GM12878 (cell line): ENCODE measurements at regions not wholly inside any gene's neighbourhood (a gene's known extent, or its start where the extent isn't known, plus 50 kb on each side); places are given as distances from the start of the nearest gene placed in this dataset.

Experiments used
- ATAC-seq: fragments of 200-7000 bp; cut with Tn5 transposase; 3 replicates; pipeline ENCODE4 v1.9.1; 2020; ENCODE audit warnings: mild to moderate bottlenecking, moderate library complexity
- BruUV-seq: library from RNA; stranded (reverse); fragments of 400-500 nt; replicated peaks from 2 replicates; lab custom pipeline; 2021; lab: Mats Ljungman, UMichigan
- CTCF ChIA-PET: fragments of 300-600 bp; sonication (Branson Sonifier 250); formaldehyde crosslinking; extraction: SDS; loops from one replicate; lab custom pipeline; 2021; ENCODE audit warnings: inconsistent platforms; lab: Yijun Ruan, JAX
- POLR2A ChIA-PET: fragments of 350-600 bp; formaldehyde crosslinking; extraction: SDS; loops from one replicate; lab custom pipeline; 2021; ENCODE audit warnings: inconsistent platforms; lab: Charles Lee
- RAD21 ChIA-PET: fragments of 300-600 bp; sonication (Branson Sonifier 250); formaldehyde crosslinking; loops from one replicate; lab custom pipeline; 2023; ENCODE audit warnings: antibody characterized with exemption; ENCODE audit not compliant: unreplicated experiment; lab: Charles Lee
- SMC1A ChIA-PET: fragments of 300-600 bp; sonication (Branson Sonifier 250); formaldehyde crosslinking; loops from one replicate; lab custom pipeline; 2023; ENCODE audit not compliant: unreplicated experiment, uncharacterized antibody; lab: Charles Lee
- DNase-seq: peaks from one replicate; pipeline ENCODE4 v3.0.0-alpha.2; 2011; ENCODE audit warnings: low read depth, low spot score
- FAIRE-seq: peaks from 3 replicates; lab custom pipeline; 2011; peaks lifted over from hg19 to GRCh38; lab: Jason Lieb, UNC
- H2AFZ ChIP-seq: 2 replicates; pipeline ENCODE4 v1.6.0; 2011; ENCODE audit warnings: low read depth, low read length, control low read depth; ENCODE audit not compliant: control insufficient read depth
- H3K27ac ChIP-seq: 2 replicates; pipeline ENCODE4 v1.5.1; 2011; ENCODE audit warnings: control low read depth; ENCODE audit not compliant: control insufficient read depth, insufficient read depth
- H3K27me3 ChIP-seq, 2 experiments: replicated peaks in 1 of 2; 2 replicates each; pipeline versions ENCODE4 v1.6.0 to v1.6.1; 2011; ENCODE audit warnings: low read length in 1 of 2; ENCODE audit not compliant: control insufficient read depth in 2 of 2, insufficient read depth in 2 of 2
- H3K36me3 ChIP-seq, 2 experiments: 2 replicates each; pipeline ENCODE4 v1.5.1; 2011; ENCODE audit warnings: low read length in 1 of 2; ENCODE audit not compliant: control insufficient read depth in 2 of 2, insufficient read depth in 2 of 2
- H3K4me1 ChIP-seq: 2 replicates; pipeline ENCODE4 v1.6.1; 2011; ENCODE audit warnings: mild to moderate bottlenecking, low read length, moderate library complexity, mixed read lengths; ENCODE audit not compliant: control insufficient read depth, insufficient read depth
- H3K4me2 ChIP-seq: 2 replicates; pipeline ENCODE4 v1.6.0; 2011; ENCODE audit warnings: control low read depth; ENCODE audit not compliant: control insufficient read depth, insufficient read depth
- H3K4me3 ChIP-seq: fragments of 200-600 bp; sonication (generic); 2 replicates; pipeline ENCODE4 v1.5.1; 2016
- H3K79me2 ChIP-seq: 2 replicates; pipeline ENCODE4 v1.6.0; 2011; ENCODE audit warnings: low read length; ENCODE audit not compliant: control insufficient read depth, insufficient read depth
- H3K9ac ChIP-seq: 2 replicates; pipeline ENCODE4 v1.8.0; 2011; ENCODE audit warnings: low read length, control low read depth, mixed read lengths; ENCODE audit not compliant: control insufficient read depth, insufficient read depth
- H3K9me3 ChIP-seq: replicated peaks from 3 replicates; pipeline ENCODE4 v1.5.1; 2011; ENCODE audit warnings: mild to moderate bottlenecking, low read length; ENCODE audit not compliant: control insufficient read depth, insufficient read depth
- H4K20me1 ChIP-seq: 2 replicates; pipeline ENCODE4 v1.6.0; 2011; ENCODE audit not compliant: control insufficient read depth, insufficient read depth
- BCLAF1 ChIP-seq: fragments of 450-650 bp; IDR thresholded peaks from 2 replicates; pipeline ENCODE4 v1.6.1; 2017; ENCODE audit warnings: antibody characterized with exemption, mild to moderate bottlenecking, moderate library complexity
- FOXM1 ChIP-seq: IDR thresholded peaks from 2 replicates; pipeline ENCODE4 v1.6.1; 2012; ENCODE audit warnings: low read depth, mild to moderate bottlenecking, inconsistent platforms, low read length, moderate library complexity
- KLF5 ChIP-seq: fragments of 450-650 bp; IDR thresholded peaks from 2 replicates; pipeline ENCODE4 v1.6.1; 2014; ENCODE audit warnings: mild to moderate bottlenecking; ENCODE audit not compliant: partially characterized antibody
- MTA2 ChIP-seq: fragments of 450-650 bp; IDR thresholded peaks from 2 replicates; pipeline ENCODE4 v1.6.1; 2016; ENCODE audit warnings: low read depth, mild to moderate bottlenecking, moderate library complexity
- NR2F1 ChIP-seq: fragments of 450-650 bp; conservative IDR thresholded peaks from 2 replicates; pipeline ENCODE4 v1.6.1; 2017; ENCODE audit warnings: mild to moderate bottlenecking
- PKNOX1 ChIP-seq: fragments of 450-650 bp; IDR thresholded peaks from 2 replicates; pipeline ENCODE4 v1.6.1; 2016; ENCODE audit warnings: mild to moderate bottlenecking
- RAD51 ChIP-seq: fragments of 450-650 bp; IDR thresholded peaks from 2 replicates; pipeline ENCODE4 v1.6.1; 2016; ENCODE audit warnings: moderate library complexity, mild to moderate bottlenecking, inconsistent platforms
- RFX5 ChIP-seq: IDR thresholded peaks from 2 replicates; pipeline ENCODE4 v1.6.1; 2011; ENCODE audit warnings: low read depth, low read length, improper control_type of control experiment
- STAT1 ChIP-seq: fragments of 450-650 bp; conservative IDR thresholded peaks from 2 replicates; pipeline ENCODE4 v1.6.1; 2014; ENCODE audit warnings: antibody characterized with exemption, mild to moderate bottlenecking
- USF2 ChIP-seq: IDR thresholded peaks from 2 replicates; pipeline ENCODE4 v1.6.1; 2011; ENCODE audit warnings: low read depth, low read length, improper control_type of control experiment, borderline replicate concordance
- ZBTB33 ChIP-seq: fragments of 450-650 bp; IDR thresholded peaks from 2 replicates; pipeline ENCODE4 v1.6.1; 2017; ENCODE audit warnings: mild to moderate bottlenecking
- ZNF217 ChIP-seq: fragments of 450-650 bp; IDR thresholded peaks from 2 replicates; pipeline ENCODE4 v1.6.1; 2017; ENCODE audit warnings: antibody characterized with exemption, mild to moderate bottlenecking
- WGBS: methylation state at CpG from one replicate; pipeline ENCODE4 v1.1.6; 2016; ENCODE audit warnings: low lambda C conversion rate; ENCODE audit not compliant: insufficient replicate concordance, insufficient coverage; ENCODE audit errors: missing lambda C conversion rate; 5-methylcytosine and 5-hydroxymethylcytosine counted together
- in situ Hi-C: fragments of 300-500 bp; cut with MboI; formaldehyde crosslinking; loops from 9 replicates; pipeline ENCODE4 v1.14.3; 2018; ENCODE audit warnings: mixed read lengths
- intact Hi-C: fragments of 100-400 bp; cut with micrococcal nuclease; formaldehyde crosslinking; loops from one replicate; pipeline ENCODE4 v1.14.2; 2022; ENCODE audit not compliant: unreplicated experiment

- Histone ChIP-seq H3K27ac (no peak overlapping the region), H3K79me2 (no peaks in the 10 kb centered on the region), H3K4me1 (no peaks in the 10 kb centered on the region)
- DNase-seq = no peak
- no TSS peak for BruUV-seq
- in situ Hi-C loops = no loop called here
- no peak for TF ChIP-seq RAD51
- no peak for TF ChIP-seq BCLAF1
- TF ChIP-seq STAT1 = no peak
- TF ChIP-seq ZBTB33 = no peak
- TF ChIP-seq USF2 = no peak
- no peak for TF ChIP-seq NR2F1
- TF ChIP-seq PKNOX1 = no peak
- TF ChIP-seq KLF5 = no peak
- no peak for TF ChIP-seq MTA2
- no peak for TF ChIP-seq FOXM1
- no peak for TF ChIP-seq ZNF217
- no peak for TF ChIP-seq RFX5
- TF ChIP-seq, all 136 proteins: peak for 0
- no peaks in the 10 kb centered on the region for H4K20me1 ChIP-seq
- no peak overlapping the region for H3K4me2 ChIP-seq
- no peak overlapping the region for H3K4me3 ChIP-seq
- ChIA-PET RAD21 (no interaction called here), SMC1A (no interaction called here), POLR2A (no interaction called here), CTCF (no interaction called here)
- no peak overlapping the region for H3K9ac ChIP-seq
- no peaks in the 10 kb centered on the region for H3K36me3 ChIP-seq
- no peaks in the 10 kb centered on the region for H3K27me3 ChIP-seq
- WGBS = 39% methylated on average over 1 of the region's 1 CpG
- H3K9me3 ChIP-seq = no peaks in the 10 kb centered on the region
- no peak for FAIRE-seq
- H2AFZ ChIP-seq = no peak overlapping the region
- intact Hi-C loops = no loop called here
- ATAC-seq = no peak
Observed at GRCh38 chr6:78489874-78490273, 377.5 kb upstream of the IRAK1BP1 start.
